RWPE2 (cell line): ENCODE measurements at regions not wholly inside any gene's neighbourhood (a gene's known extent, or its start where the extent isn't known, plus 50 kb on each side); places are given as distances from the start of the nearest gene placed in this dataset.

Experiments used
- ATAC-seq: fragments of 200-7000 bp; cut with Tn5 transposase; 3 replicates; pipeline ENCODE4 v1.9.1; 2021; ENCODE audit warnings: low read depth
- DNase-seq: peaks from one replicate; pipeline ENCODE4 v3.0.0-alpha.2; 2020; ENCODE audit warnings: low spot score
- H3K27ac ChIP-seq: fragments of 450-650 bp; 2 replicates; pipeline ENCODE4 v1.5.1; 2017; ENCODE audit warnings: mild to moderate bottlenecking; ENCODE audit not compliant: poor library complexity, severe bottlenecking
- H3K27me3 ChIP-seq: fragments of 250-450 bp; sonication (Bioruptor Pico); 2 replicates; pipeline ENCODE4 v1.5.1; 2021; ENCODE audit warnings: mild to moderate bottlenecking, moderate library complexity; ENCODE audit not compliant: insufficient read depth, poor library complexity, severe bottlenecking
- H3K36me3 ChIP-seq: fragments of 250-450 bp; sonication (Bioruptor Pico); 2 replicates; pipeline ENCODE4 v1.5.1; 2020; ENCODE audit warnings: low read depth, mild to moderate bottlenecking, moderate library complexity
- H3K4me1 ChIP-seq: fragments of 250-450 bp; sonication (Bioruptor Pico); 2 replicates; pipeline ENCODE4 v1.5.1; 2021; ENCODE audit warnings: mild to moderate bottlenecking, moderate library complexity; ENCODE audit not compliant: insufficient read depth, poor library complexity, severe bottlenecking
- H3K4me3 ChIP-seq: fragments of 250-450 bp; sonication (Bioruptor Pico); 2 replicates; pipeline ENCODE4 v1.5.1; 2021; ENCODE audit warnings: mild to moderate bottlenecking, moderate library complexity; ENCODE audit not compliant: severe bottlenecking
- H3K9me3 ChIP-seq: fragments of 250-450 bp; sonication (Bioruptor Pico); 2 replicates; pipeline ENCODE4 v1.5.1; 2021; ENCODE audit warnings: mild to moderate bottlenecking, moderate library complexity; ENCODE audit not compliant: severe bottlenecking
- CTCF ChIP-seq: fragments of 450-650 bp; IDR thresholded peaks from one replicate; pipeline ENCODE4 v1.5.1; 2017; ENCODE audit warnings: mild to moderate bottlenecking, moderate library complexity; ENCODE audit not compliant: poor library complexity, severe bottlenecking

- Histone ChIP-seq H3K36me3 (no peaks in the 10 kb centered on the region), H3K27ac (no peak overlapping the region), H3K9me3 (no peaks in the 10 kb centered on the region), H3K27me3 (no peaks in the 10 kb centered on the region), H3K4me3 (no peak overlapping the region), H3K4me1 (no peaks in the 10 kb centered on the region)
- no peak for DNase-seq
- no peak for TF ChIP-seq CTCF
- ATAC-seq = no peak
Measured at GRCh38 chr15:77553695-77554094, 79.0 kb downstream of the LINGO1 start.

- TF ChIP-seq CTCF = no peak
- Histone ChIP-seq H3K27me3 (no peaks in the 10 kb centered on the region), H3K27ac (no peak overlapping the region), H3K4me3 (no peak overlapping the region), H3K36me3 (no peaks in the 10 kb centered on the region), H3K9me3 (no peaks in the 10 kb centered on the region), H3K4me1 (no peaks in the 10 kb centered on the region)
- no peak for DNase-seq
- no peak for ATAC-seq
Measured at GRCh38 chr15:77553257-77553656, 79.5 kb downstream of the LINGO1 start.

- H3K4me1 ChIP-seq = no peaks in the 10 kb centered on the region
- DNase-seq = no peak
- no peaks in the 10 kb centered on the region for H3K9me3 ChIP-seq
- no peak for TF ChIP-seq CTCF
- H3K36me3 ChIP-seq = no peaks in the 10 kb centered on the region
- H3K4me3 ChIP-seq = no peak overlapping the region
- ATAC-seq = peak; percentile 12; the same call in 1 of the 3 replicates
- no peaks in the 10 kb centered on the region for H3K27me3 ChIP-seq
- no peak overlapping the region for H3K27ac ChIP-seq
Measured at GRCh38 chr15:77552066-77552465, 80.6 kb downstream of the LINGO1 start.

GRCh38 chr15:77550301-77551251 is 82.1 kb downstream of the LINGO1 start:
- no peaks in the 10 kb centered on the region for H3K4me1 ChIP-seq
- H3K27me3 ChIP-seq = no peaks in the 10 kb centered on the region
- no peak overlapping the region for H3K4me3 ChIP-seq
- ATAC-seq (no peak), DNase-seq (no peak)
- no peak overlapping the region for H3K27ac ChIP-seq
- TF ChIP-seq CTCF = no peak
- H3K9me3 ChIP-seq = no peaks in the 10 kb centered on the region
- no peaks in the 10 kb centered on the region for H3K36me3 ChIP-seq

GRCh38 chr15:77549576-77550288 is 83.0 kb downstream of the LINGO1 start:
- Histone ChIP-seq H3K36me3 (no peaks in the 10 kb centered on the region), H3K27me3 (no peaks in the 10 kb centered on the region), H3K4me1 (no peaks in the 10 kb centered on the region), H3K4me3 (no peak overlapping the region), H3K9me3 (no peaks in the 10 kb centered on the region), H3K27ac (no peak overlapping the region)
- TF ChIP-seq CTCF = no peak
- no peak for ATAC-seq
- no peak for DNase-seq
